HUES48 (cell line): ENCODE measurements at regions not wholly inside any gene's neighbourhood (a gene's known extent, or its start where the extent isn't known, plus 50 kb on each side); places are given as distances from the start of the nearest gene placed in this dataset.
A peak's percentile ranks its signal among the peaks of the same experiment; 100 is the strongest.

Source experiments
- H3K27ac ChIP-seq: one replicate; pipeline ENCODE4 v1.7.0; 2013; ENCODE audit warnings: low read depth, low read length, inconsistent platforms
- H3K27me3 ChIP-seq: 2 replicates; pipeline ENCODE4 v1.6.1; 2013; ENCODE audit warnings: mild to moderate bottlenecking, low read length; ENCODE audit not compliant: control insufficient read depth, insufficient read depth
- H3K36me3 ChIP-seq: 2 replicates; pipeline ENCODE4 v1.6.1; 2013; ENCODE audit warnings: low read length; ENCODE audit not compliant: control insufficient read depth, insufficient read depth
- H3K4me1 ChIP-seq: 2 replicates; pipeline ENCODE4 v1.6.1; 2013; ENCODE audit warnings: mild to moderate bottlenecking, low read length; ENCODE audit not compliant: control insufficient read depth, insufficient read depth
- H3K4me3 ChIP-seq: 2 replicates; pipeline ENCODE4 v1.5.1; 2013; ENCODE audit warnings: mild to moderate bottlenecking, low read depth, low read length
- H3K9ac ChIP-seq: 2 replicates; pipeline ENCODE4 v1.6.1; 2013; ENCODE audit warnings: mild to moderate bottlenecking, low read depth, low read length, moderate library complexity
- H3K9me3 ChIP-seq: 2 replicates; pipeline ENCODE4 v1.6.1; 2013; ENCODE audit warnings: low read length; ENCODE audit not compliant: control insufficient read depth, insufficient read depth

- Histone ChIP-seq H3K27me3 (no peaks in the 10 kb centered on the region), H3K4me3 (no peak overlapping the region), H3K4me1 (no peaks in the 10 kb centered on the region), H3K9ac (no peak overlapping the region), H3K36me3 (no peaks in the 10 kb centered on the region), H3K27ac (no peak overlapping the region), H3K9me3 (no peaks in the 10 kb centered on the region)
Measured at GRCh38 chr5:26828294-26828693, 210.1 kb downstream of the CDH9 start.

- Histone ChIP-seq H3K27me3 (no peaks in the 10 kb centered on the region), H3K9me3 (0 out of 2 replicates have a peak, but pooled peaks cover 4% of the 10 kb centered on the region), H3K27ac (no peak overlapping the region), H3K4me3 (no peak overlapping the region), H3K9ac (no peak overlapping the region), H3K36me3 (no peaks in the 10 kb centered on the region), H3K4me1 (no peaks in the 10 kb centered on the region)
Measured at GRCh38 chr5:26813235-26813634, 225.2 kb downstream of the CDH9 start.

GRCh38 chr5:26812714-26813113 lies 225.7 kb downstream of the CDH9 start:
- H3K9me3 ChIP-seq, result 0 out of 2 replicates have a peak, but pooled peaks cover 4% of the 10 kb centered on the region
- no peak overlapping the region for H3K27ac ChIP-seq
- no peak overlapping the region for H3K9ac ChIP-seq
- no peak overlapping the region for H3K4me3 ChIP-seq
- no peaks in the 10 kb centered on the region for H3K4me1 ChIP-seq
- no peaks in the 10 kb centered on the region for H3K27me3 ChIP-seq
- no peaks in the 10 kb centered on the region for H3K36me3 ChIP-seq

- no peaks in the 10 kb centered on the region for H3K27me3 ChIP-seq
- H3K36me3 ChIP-seq, result no peaks in the 10 kb centered on the region
- H3K27ac ChIP-seq, result no peak overlapping the region
- no peak overlapping the region for H3K4me3 ChIP-seq
- H3K9ac ChIP-seq, result no peak overlapping the region
- H3K4me1 ChIP-seq, result no peaks in the 10 kb centered on the region
- peaks cover 7% of the 10 kb centered on the region for H3K9me3 ChIP-seq
Measured at GRCh38 chr5:26807231-26808199, 230.9 kb downstream of the CDH9 start.

GRCh38 chr5:26805076-26805475 lies 233.3 kb downstream of the CDH9 start:
- no peaks in the 10 kb centered on the region for H3K36me3 ChIP-seq
- H3K27me3 ChIP-seq, result no peaks in the 10 kb centered on the region
- no peak overlapping the region for H3K9ac ChIP-seq
- no peak overlapping the region for H3K27ac ChIP-seq
- H3K4me1 ChIP-seq, result no peaks in the 10 kb centered on the region
- H3K4me3 ChIP-seq, result no peak overlapping the region
- H3K9me3 ChIP-seq, result peaks cover 7% of the 10 kb centered on the region

- H3K36me3 ChIP-seq, result no peaks in the 10 kb centered on the region
- H3K27ac ChIP-seq, result no peak overlapping the region
- peaks cover 7% of the 10 kb centered on the region for H3K9me3 ChIP-seq
- no peak overlapping the region for H3K9ac ChIP-seq
- H3K4me3 ChIP-seq, result no peak overlapping the region
- H3K27me3 ChIP-seq, result no peaks in the 10 kb centered on the region
- no peaks in the 10 kb centered on the region for H3K4me1 ChIP-seq
Measured at GRCh38 chr5:26802944-26803343, 235.4 kb downstream of the CDH9 start.

- H3K9ac ChIP-seq, result no peak overlapping the region
- H3K27ac ChIP-seq, result peak overlapping the region; percentile 10
- H3K9me3 ChIP-seq, result no peaks in the 10 kb centered on the region
- no peak overlapping the region for H3K4me3 ChIP-seq
- no peaks in the 10 kb centered on the region for H3K4me1 ChIP-seq
- no peaks in the 10 kb centered on the region for H3K27me3 ChIP-seq
- no peaks in the 10 kb centered on the region for H3K36me3 ChIP-seq
Measured at GRCh38 chr5:26791433-26791832, 247.0 kb downstream of the CDH9 start.

GRCh38 chr5:26791021-26791420 lies 247.4 kb downstream of the CDH9 start:
- Histone ChIP-seq H3K4me1 (no peaks in the 10 kb centered on the region), H3K9ac (no peak overlapping the region), H3K36me3 (no peaks in the 10 kb centered on the region), H3K4me3 (no peak overlapping the region), H3K27me3 (no peaks in the 10 kb centered on the region), H3K9me3 (no peaks in the 10 kb centered on the region), H3K27ac (no peak overlapping the region)

GRCh38 chr5:26763215-26763614 lies 275.2 kb downstream of the CDH9 start:
- Histone ChIP-seq H3K9me3 (no peaks in the 10 kb centered on the region), H3K27ac (no peak overlapping the region), H3K4me3 (no peak overlapping the region), H3K9ac (no peak overlapping the region), H3K27me3 (no peaks in the 10 kb centered on the region), H3K36me3 (no peaks in the 10 kb centered on the region), H3K4me1 (no peaks in the 10 kb centered on the region)

GRCh38 chr5:26761446-26761845 lies 276.9 kb downstream of the CDH9 start:
- no peak overlapping the region for H3K27ac ChIP-seq
- H3K36me3 ChIP-seq, result no peaks in the 10 kb centered on the region
- no peaks in the 10 kb centered on the region for H3K9me3 ChIP-seq
- H3K9ac ChIP-seq, result no peak overlapping the region
- no peaks in the 10 kb centered on the region for H3K4me1 ChIP-seq
- H3K4me3 ChIP-seq, result no peak overlapping the region
- no peaks in the 10 kb centered on the region for H3K27me3 ChIP-seq

- Histone ChIP-seq H3K27me3 (no peaks in the 10 kb centered on the region), H3K4me1 (no peaks in the 10 kb centered on the region), H3K9me3 (no peaks in the 10 kb centered on the region), H3K36me3 (no peaks in the 10 kb centered on the region), H3K4me3 (no peak overlapping the region), H3K27ac (no peak overlapping the region), H3K9ac (no peak overlapping the region)
Measured at GRCh38 chr5:26761045-26761444, 277.3 kb downstream of the CDH9 start.
